ENCODE measurements at regions not wholly inside any gene's neighbourhood (a gene's known extent, or its start where the extent isn't known, plus 50 kb on each side); places are given as distances from the start of the nearest gene placed in this dataset.

DNA sequence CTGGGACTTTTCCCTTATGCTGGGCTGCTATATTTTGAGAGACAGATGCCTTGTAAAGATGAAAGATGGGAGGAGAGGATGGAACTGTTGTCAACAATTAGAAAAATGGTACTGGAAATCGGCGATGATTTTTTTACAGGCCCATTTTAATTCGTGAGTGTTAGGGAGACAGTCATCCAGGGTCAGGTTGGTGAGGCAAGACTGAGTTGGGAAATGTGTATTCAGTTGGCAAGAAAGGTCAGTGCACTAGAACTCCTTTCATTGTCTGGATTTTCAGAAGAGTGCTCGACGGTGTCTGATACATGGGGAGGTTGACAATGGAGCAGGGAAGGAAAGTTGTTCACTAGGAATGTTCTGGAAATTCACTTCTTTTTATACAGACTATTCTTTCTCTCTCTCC is 394.4 kb downstream of the QKI start:
- no peak overlapping the region for H3K27ac ChIP-seq (ENCODE audit: low read length)
- no peak for TF ChIP-seq RAD21 (conservative IDR thresholded peaks at IDR 0.05)
- TF ChIP-seq, protein P1, sequence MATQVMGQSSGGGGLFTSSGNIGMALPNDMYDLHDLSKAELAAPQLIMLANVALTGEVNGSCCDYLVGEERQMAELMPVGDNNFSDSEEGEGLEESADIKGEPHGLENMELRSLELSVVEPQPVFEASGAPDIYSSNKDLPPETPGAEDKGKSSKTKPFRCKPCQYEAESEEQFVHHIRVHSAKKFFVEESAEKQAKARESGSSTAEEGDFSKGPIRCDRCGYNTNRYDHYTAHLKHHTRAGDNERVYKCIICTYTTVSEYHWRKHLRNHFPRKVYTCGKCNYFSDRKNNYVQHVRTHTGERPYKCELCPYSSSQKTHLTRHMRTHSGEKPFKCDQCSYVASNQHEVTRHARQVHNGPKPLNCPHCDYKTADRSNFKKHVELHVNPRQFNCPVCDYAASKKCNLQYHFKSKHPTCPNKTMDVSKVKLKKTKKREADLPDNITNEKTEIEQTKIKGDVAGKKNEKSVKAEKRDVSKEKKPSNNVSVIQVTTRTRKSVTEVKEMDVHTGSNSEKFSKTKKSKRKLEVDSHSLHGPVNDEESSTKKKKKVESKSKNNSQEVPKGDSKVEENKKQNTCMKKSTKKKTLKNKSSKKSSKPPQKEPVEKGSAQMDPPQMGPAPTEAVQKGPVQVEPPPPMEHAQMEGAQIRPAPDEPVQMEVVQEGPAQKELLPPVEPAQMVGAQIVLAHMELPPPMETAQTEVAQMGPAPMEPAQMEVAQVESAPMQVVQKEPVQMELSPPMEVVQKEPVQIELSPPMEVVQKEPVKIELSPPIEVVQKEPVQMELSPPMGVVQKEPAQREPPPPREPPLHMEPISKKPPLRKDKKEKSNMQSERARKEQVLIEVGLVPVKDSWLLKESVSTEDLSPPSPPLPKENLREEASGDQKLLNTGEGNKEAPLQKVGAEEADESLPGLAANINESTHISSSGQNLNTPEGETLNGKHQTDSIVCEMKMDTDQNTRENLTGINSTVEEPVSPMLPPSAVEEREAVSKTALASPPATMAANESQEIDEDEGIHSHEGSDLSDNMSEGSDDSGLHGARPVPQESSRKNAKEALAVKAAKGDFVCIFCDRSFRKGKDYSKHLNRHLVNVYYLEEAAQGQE (IDR thresholded peaks at IDR 0.05; ENCODE audit: borderline replicate concordance): no peak
- H3K27me3 ChIP-seq (ENCODE audit: insufficient read depth, low read depth, low read length): no peaks in the 10 kb centered on the region
- no peak overlapping the region for H3K4me2 ChIP-seq (ENCODE audit: low read length)
- no peaks in the 10 kb centered on the region for H3K9me3 ChIP-seq (ENCODE audit: low read length)
- no peaks in the 10 kb centered on the region for H3K79me2 ChIP-seq (replicated peaks; ENCODE audit: insufficient read depth, low read length)
- H4K20me1 ChIP-seq (ENCODE audit: insufficient read depth): no peaks in the 10 kb centered on the region
- no peak overlapping the region for H3K4me3 ChIP-seq (ENCODE audit: low read length)
- no peaks in the 10 kb centered on the region for H3F3A ChIP-seq (ENCODE audit: insufficient read depth, low read length, poor library complexity, severe bottlenecking)
- no peaks in the 10 kb centered on the region for H3K9me2 ChIP-seq (ENCODE audit: insufficient read depth, low read length)
- H2AFZ ChIP-seq (ENCODE audit: low read depth, low read length): no peak overlapping the region
- H3K9ac ChIP-seq (ENCODE audit: low read length): no peak overlapping the region
- H3K36me3 ChIP-seq (ENCODE audit: insufficient read depth, low read length): no peaks in the 10 kb centered on the region

DNA sequence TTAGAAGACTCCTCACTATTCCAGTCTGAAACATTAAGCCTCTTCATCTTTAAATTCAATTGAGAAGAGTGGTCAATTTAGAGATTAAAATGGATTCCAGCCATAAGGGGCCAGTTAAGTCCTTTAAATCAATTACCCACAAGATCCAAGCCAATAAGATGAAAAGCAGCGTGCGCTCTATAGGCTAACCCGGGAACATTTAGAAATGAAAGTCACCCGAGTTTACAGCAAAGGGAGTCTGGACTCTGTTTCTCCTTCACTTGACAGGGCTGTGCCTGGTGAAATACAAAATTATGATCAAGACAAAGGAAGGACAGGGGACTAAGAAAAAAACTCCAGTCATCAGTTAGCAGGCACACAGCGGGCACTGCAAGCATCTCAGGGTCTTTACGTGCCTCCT is 393.7 kb downstream of the QKI start:
- Histone ChIP-seq H4K20me1 (ENCODE audit: insufficient read depth) (no peaks in the 10 kb centered on the region), H3K4me2 (ENCODE audit: low read length) (no peak overlapping the region), H3K9me2 (ENCODE audit: insufficient read depth, low read length) (no peaks in the 10 kb centered on the region), H3K27ac (ENCODE audit: low read length) (no peak overlapping the region), H3K36me3 (ENCODE audit: insufficient read depth, low read length) (no peaks in the 10 kb centered on the region), H3K9me3 (ENCODE audit: low read length) (no peaks in the 10 kb centered on the region), H3F3A (ENCODE audit: insufficient read depth, low read length, poor library complexity, severe bottlenecking) (no peaks in the 10 kb centered on the region), H3K9ac (ENCODE audit: low read length) (no peak overlapping the region), H3K4me3 (ENCODE audit: low read length) (no peak overlapping the region), H3K79me2 (replicated peaks; ENCODE audit: insufficient read depth, low read length) (no peaks in the 10 kb centered on the region), H3K27me3 (ENCODE audit: insufficient read depth, low read depth, low read length) (no peaks in the 10 kb centered on the region), H2AFZ (ENCODE audit: low read depth, low read length) (no peak overlapping the region)
- no peak for TF ChIP-seq RAD21 (conservative IDR thresholded peaks at IDR 0.05)
- TF ChIP-seq EZH2 (IDR thresholded peaks at IDR 0.05; ENCODE audit: borderline replicate concordance, insufficient read depth, low read length, poor library complexity, severe bottlenecking): no peak
- TF ChIP-seq, protein P2, sequence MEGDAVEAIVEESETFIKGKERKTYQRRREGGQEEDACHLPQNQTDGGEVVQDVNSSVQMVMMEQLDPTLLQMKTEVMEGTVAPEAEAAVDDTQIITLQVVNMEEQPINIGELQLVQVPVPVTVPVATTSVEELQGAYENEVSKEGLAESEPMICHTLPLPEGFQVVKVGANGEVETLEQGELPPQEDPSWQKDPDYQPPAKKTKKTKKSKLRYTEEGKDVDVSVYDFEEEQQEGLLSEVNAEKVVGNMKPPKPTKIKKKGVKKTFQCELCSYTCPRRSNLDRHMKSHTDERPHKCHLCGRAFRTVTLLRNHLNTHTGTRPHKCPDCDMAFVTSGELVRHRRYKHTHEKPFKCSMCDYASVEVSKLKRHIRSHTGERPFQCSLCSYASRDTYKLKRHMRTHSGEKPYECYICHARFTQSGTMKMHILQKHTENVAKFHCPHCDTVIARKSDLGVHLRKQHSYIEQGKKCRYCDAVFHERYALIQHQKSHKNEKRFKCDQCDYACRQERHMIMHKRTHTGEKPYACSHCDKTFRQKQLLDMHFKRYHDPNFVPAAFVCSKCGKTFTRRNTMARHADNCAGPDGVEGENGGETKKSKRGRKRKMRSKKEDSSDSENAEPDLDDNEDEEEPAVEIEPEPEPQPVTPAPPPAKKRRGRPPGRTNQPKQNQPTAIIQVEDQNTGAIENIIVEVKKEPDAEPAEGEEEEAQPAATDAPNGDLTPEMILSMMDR (IDR thresholded peaks at IDR 0.05; ENCODE audit: poor library complexity, severe bottlenecking): no peak
- TF ChIP-seq SMC3 (conservative IDR thresholded peaks at IDR 0.05; ENCODE audit: poor library complexity): no peak
- no peak for TF ChIP-seq EP300 (conservative IDR thresholded peaks at IDR 0.05; ENCODE audit: poor library complexity, severe bottlenecking)
- no peak for TF ChIP-seq MXI1 (conservative IDR thresholded peaks at IDR 0.05; ENCODE audit: poor library complexity, severe bottlenecking)
- TF ChIP-seq, protein P1 (IDR thresholded peaks at IDR 0.05; ENCODE audit: borderline replicate concordance): no peak

Data from neural cell (in vitro differentiated cells).